Bronchial epithelial cell (primary cell): ENCODE measurements at regions not wholly inside any gene's neighbourhood (a gene's known extent, or its start where the extent isn't known, plus 50 kb on each side); places are given as distances from the start of the nearest gene placed in this dataset.

Source experiments
- DNase-seq: peaks from one replicate; pipeline ENCODE4 v3.0.0-alpha.2; 2010; ENCODE audit warnings: low read depth
- FAIRE-seq: peaks from 2 replicates; lab custom pipeline; 2011; peaks lifted over from hg19 to GRCh38; lab: Jason Lieb, UNC
- H3K27me3 ChIP-seq: 2 replicates; pipeline ENCODE4 v1.5.1; 2011; ENCODE audit warnings: low read length; ENCODE audit not compliant: control insufficient read depth, insufficient read depth
- H3K36me3 ChIP-seq: 2 replicates; pipeline ENCODE4 v1.5.1; 2011; ENCODE audit warnings: low read length; ENCODE audit not compliant: control insufficient read depth, insufficient read depth
- H3K4me3 ChIP-seq: 2 replicates; pipeline ENCODE4 v1.5.1; 2011; ENCODE audit warnings: mild to moderate bottlenecking, low read depth, low read length, control low read depth
- TF ChIP-seq, protein P1 (sequence below): IDR thresholded peaks from 2 replicates; pipeline ENCODE4 v1.5.1; 2011; ENCODE audit warnings: mild to moderate bottlenecking, moderate library complexity, low read length, control low read depth, inconsistent platforms; ENCODE audit not compliant: insufficient read depth, severe bottlenecking

DNA sequence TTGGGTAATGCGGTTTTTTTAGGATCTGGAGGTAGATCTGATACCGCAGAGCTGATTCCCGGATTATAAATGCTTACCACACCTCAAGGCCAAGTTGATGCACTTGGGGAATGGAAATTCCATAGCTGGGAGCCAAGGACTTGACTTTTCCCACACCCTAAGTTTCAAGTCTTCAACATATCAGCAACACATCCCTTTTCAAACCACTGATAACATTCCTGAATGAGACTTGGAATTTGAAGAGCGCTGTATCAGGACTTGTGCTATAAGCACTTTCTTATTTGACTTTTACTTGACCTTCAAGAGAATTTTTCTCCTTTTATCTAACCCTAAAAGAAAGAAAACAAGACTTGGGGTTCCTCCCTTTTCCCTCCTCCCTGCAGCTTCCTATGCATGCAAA lies 90.6 kb upstream of the NAA20 start:
- H3K4me3 ChIP-seq: no peak overlapping the region
- no peaks in the 10 kb centered on the region for H3K36me3 ChIP-seq
- DNase-seq (no peak), FAIRE-seq (no peak)
- TF ChIP-seq, protein P1, sequence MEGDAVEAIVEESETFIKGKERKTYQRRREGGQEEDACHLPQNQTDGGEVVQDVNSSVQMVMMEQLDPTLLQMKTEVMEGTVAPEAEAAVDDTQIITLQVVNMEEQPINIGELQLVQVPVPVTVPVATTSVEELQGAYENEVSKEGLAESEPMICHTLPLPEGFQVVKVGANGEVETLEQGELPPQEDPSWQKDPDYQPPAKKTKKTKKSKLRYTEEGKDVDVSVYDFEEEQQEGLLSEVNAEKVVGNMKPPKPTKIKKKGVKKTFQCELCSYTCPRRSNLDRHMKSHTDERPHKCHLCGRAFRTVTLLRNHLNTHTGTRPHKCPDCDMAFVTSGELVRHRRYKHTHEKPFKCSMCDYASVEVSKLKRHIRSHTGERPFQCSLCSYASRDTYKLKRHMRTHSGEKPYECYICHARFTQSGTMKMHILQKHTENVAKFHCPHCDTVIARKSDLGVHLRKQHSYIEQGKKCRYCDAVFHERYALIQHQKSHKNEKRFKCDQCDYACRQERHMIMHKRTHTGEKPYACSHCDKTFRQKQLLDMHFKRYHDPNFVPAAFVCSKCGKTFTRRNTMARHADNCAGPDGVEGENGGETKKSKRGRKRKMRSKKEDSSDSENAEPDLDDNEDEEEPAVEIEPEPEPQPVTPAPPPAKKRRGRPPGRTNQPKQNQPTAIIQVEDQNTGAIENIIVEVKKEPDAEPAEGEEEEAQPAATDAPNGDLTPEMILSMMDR: no peak
- no peaks in the 10 kb centered on the region for H3K27me3 ChIP-seq

DNA sequence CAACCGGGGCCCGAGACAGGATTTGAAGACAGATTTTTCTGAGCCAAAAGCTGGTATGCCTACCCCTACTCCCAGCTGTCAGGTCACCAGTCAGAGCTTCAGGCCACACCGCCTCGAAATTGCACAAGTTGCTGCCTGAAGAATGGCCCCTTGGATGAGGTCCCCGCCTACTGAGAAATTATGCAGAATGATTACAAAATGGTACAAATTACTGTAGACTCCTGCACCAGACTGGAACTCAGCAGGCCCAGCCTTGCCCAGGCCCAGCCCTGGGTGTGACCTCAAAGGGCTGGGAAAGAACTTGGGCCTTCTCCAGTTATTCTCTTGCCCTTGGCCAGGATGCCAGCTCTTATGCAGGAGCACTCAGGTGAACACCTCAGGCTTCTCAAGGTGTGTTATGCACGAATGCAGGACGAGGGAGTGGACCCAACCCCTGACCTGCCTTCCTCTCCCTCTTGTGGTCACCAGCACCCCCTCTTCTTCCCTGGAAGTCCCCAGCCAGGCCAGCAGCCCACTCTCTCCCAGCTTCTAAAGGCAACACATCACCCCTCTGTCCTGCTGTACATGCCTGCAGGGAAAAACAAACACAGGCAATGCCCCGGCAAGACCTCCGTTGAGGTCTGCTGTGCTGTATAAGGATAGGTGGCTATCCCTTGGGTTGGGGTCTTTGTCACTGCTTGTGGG lies 88.7 kb upstream of the NAA20 start:
- TF ChIP-seq, protein P1: no peak
- DNase-seq (peak; percentile 97), FAIRE-seq (peak; percentile 97)
- no peaks in the 10 kb centered on the region for H3K27me3 ChIP-seq
- H3K4me3 ChIP-seq: no peak overlapping the region
- no peaks in the 10 kb centered on the region for H3K36me3 ChIP-seq

DNA sequence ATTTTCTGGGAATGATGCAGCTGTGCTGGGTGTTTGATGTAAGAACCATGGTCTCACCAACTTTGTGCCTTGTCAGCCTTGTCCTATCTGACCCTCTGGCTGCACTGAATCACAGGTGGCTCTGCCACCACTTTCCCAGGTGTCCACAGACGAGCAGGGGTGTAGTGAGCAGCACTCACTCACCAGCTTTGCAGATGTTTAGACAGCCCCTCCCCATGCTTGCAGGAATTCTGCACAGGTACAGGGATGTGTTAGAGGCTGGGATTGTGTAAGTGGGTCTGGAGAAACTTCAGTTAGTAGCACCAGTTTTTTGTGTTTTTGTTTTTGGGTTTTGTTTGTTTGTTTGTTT lies 88.2 kb upstream of the NAA20 start:
- Histone ChIP-seq H3K4me3 (no peak overlapping the region), H3K36me3 (no peaks in the 10 kb centered on the region), H3K27me3 (no peaks in the 10 kb centered on the region)
- FAIRE-seq: no peak
- DNase-seq: peak; percentile 46
- TF ChIP-seq, protein P1: no peak

DNA sequence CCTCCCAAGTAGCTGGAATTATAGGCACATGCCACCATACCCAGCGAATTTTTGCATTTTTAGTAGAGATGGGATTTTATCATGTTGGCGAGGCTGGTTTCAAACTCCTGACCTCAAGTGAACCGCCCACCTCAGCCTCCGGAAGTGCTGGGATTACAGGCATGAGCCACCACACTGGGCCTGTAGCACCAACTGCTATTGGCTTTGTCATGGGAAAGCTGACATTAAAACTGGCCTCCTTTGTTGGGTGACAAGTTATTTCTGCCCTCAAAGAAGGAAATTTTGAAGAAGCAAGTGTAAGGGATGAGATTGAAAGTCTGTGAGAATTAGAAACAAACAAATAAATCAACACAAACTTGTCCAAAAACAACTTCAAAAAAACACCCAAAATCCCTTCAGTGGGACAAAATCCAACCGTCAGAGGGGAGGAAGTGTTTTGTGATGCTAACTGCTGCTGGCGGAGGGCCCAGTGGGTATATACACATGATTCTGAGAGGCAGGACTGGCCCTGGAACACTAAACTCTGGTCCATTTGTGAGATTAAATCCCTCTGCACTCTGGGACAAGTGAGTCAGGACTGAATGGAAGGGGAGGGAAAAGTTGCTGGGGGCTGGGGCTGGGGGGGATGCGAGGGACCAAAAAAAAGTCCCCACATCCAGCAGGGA lies 87.5 kb upstream of the NAA20 start:
- Histone ChIP-seq H3K4me3 (no peak overlapping the region), H3K27me3 (no peaks in the 10 kb centered on the region), H3K36me3 (no peaks in the 10 kb centered on the region)
- no peak for FAIRE-seq
- DNase-seq: no peak
- TF ChIP-seq, protein P1: no peak

DNA sequence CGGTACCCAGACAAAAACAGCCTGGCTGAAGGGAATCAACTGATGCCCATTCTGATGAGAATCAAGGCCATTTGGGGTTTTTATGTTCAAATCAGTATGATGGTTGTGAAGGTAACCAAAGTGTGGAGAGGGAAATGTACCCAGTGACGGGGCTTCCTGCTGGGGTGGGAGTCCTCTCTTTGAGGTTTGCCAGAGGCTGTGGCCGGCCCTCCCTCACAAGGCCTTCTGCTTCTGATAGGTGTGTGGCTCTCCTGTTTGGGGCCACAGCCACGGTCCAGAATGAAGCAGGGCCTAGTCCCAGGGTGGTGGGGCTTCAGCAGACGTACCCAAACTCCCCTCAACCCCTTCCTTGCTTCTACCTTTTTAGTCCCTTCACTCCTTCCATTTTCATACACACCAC lies 86.7 kb upstream of the NAA20 start:
- no peak for FAIRE-seq

More for the DNA sequence above, 86.7 kb upstream of the NAA20 start:
- TF ChIP-seq, protein P1: no peak
- no peaks in the 10 kb centered on the region for H3K36me3 ChIP-seq
- DNase-seq: no peak
- H3K4me3 ChIP-seq: no peak overlapping the region
- H3K27me3 ChIP-seq: no peaks in the 10 kb centered on the region
